ENCODE measurements at regions not wholly inside any gene's neighbourhood (a gene's known extent, or its start where the extent isn't known, plus 50 kb on each side); places are given as distances from the start of the nearest gene placed in this dataset.

DNA sequence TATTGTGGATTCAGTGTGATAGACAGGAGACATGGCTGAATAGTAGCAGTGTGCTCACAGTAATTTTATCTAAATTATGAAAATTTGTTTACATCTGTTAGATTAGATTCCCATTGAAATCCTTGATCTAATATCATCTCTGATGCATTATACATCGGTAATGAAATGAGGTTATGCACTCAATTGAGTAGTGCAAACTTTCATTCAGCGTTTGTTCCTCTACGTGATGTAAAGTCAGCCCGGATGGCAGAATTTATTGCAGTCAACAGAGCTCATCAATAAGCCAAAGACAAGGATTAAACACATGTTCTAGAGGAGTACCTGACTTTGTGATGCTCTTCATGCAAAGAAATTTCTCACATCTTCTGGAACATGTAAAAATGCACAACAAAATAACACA, 549.2 kb downstream of the GOLGA6L6 start:
- TF ChIP-seq SUZ12 (IDR thresholded peaks at IDR 0.05; ENCODE audit: extremely low read depth, insufficient read depth, insufficient read length) (no peak), ZNF274 (IDR thresholded peaks at IDR 0.05; ENCODE audit: low read depth, low read length) (no peak)
